Tibial nerve (tissue), 3 donors: ENCODE measurements at regions not wholly inside any gene's neighbourhood (a gene's known extent, or its start where the extent isn't known, plus 50 kb on each side); places are given as distances from the start of the nearest gene placed in this dataset.

Experiments
- CTCF ChIP-seq, 5 experiments: fragments of 200-600 bp in 3 of 5; fragments of 450-650 bp in 2 of 5; sonication (generic) in 3 of 5; IDR thresholded peaks; one replicate each; pipeline ENCODE4 v1.5.1; 2016 to 2019; ENCODE audit warnings: antibody characterized with exemption in 5 of 5, mild to moderate bottlenecking in 3 of 5, moderate library complexity in 2 of 5
- POLR2A ChIP-seq, 2 donors: fragments of 450-650 bp; IDR thresholded peaks; one replicate each; pipeline ENCODE4 v1.6.1; 2017; ENCODE audit warnings: antibody characterized with exemption in 2 of 2, mild to moderate bottlenecking in 2 of 2, moderate library complexity in 2 of 2

GRCh38 chr1:229047840-229048620 lies 222.9 kb upstream of the RAB4A start:
- no peak for TF ChIP-seq CTCF (IDR thresholded peaks at IDR 0.05)
- no peak for TF ChIP-seq POLR2A (IDR thresholded peaks at IDR 0.05)
